ENCODE measurements at regions not wholly inside any gene's neighbourhood (a gene's known extent, or its start where the extent isn't known, plus 50 kb on each side); places are given as distances from the start of the nearest gene placed in this dataset.

- Histone ChIP-seq H3K4me1 (ENCODE audit: control insufficient read depth, low read length) (no peaks in the 10 kb centered on the region), H3K4me3 (ENCODE audit: low read length) (no peak overlapping the region), H3K36me3 (ENCODE audit: control insufficient read depth, low read length) (no peaks in the 10 kb centered on the region), H3K27ac (ENCODE audit: low read depth, low read length) (no peak overlapping the region), H3K9me3 (ENCODE audit: control insufficient read depth, insufficient read depth, low read length) (no peaks in the 10 kb centered on the region), H3K9me2 (replicated peaks; ENCODE audit: control insufficient read depth, low read length) (no peaks in the 10 kb centered on the region), H3K79me2 (ENCODE audit: control insufficient read depth, low read length) (no peaks in the 10 kb centered on the region), H4K20me1 (ENCODE audit: control insufficient read depth, insufficient read depth, low read depth, low read length) (no peaks in the 10 kb centered on the region), H3K4me2 (ENCODE audit: low read length) (no peak overlapping the region), H3K27me3 (ENCODE audit: control insufficient read depth, low read length) (no peaks in the 10 kb centered on the region), H3F3A (ENCODE audit: control insufficient read depth, insufficient read depth) (no peaks in the 10 kb centered on the region)
- TF ChIP-seq EZH2phosphoT487 (IDR thresholded peaks at IDR 0.05; ENCODE audit: borderline replicate concordance, low read length) (no peak), CTCF (IDR thresholded peaks at IDR 0.05; ENCODE audit: low read depth, low read length, poor library complexity, severe bottlenecking) (no peak)
These were observed 137.7 kb downstream of the BTC start for GRCh38 chr4:74656596-74656995.

DNA sequence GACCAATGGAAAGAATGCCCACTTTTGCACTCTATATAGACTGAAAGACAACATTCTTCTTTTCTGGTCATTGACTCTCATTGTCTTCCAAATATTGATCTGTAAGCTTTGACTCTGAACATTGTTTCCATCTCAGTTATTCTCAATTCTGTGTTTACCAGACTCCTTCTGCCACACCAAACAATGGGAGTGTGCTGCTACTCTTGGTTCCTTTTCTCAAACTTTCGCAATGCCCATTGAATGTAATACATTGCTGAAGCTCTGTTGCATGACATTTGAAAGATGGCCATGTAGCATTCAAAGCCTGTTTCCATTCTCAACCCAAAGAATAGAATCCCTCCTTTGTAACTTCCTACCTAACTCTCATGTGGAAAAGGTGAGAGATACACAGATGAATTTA, 136.2 kb downstream of the BTC start:
- no peaks in the 10 kb centered on the region for H3F3A ChIP-seq (ENCODE audit: control insufficient read depth, insufficient read depth)
- no peaks in the 10 kb centered on the region for H3K36me3 ChIP-seq (ENCODE audit: control insufficient read depth, low read length)
- H4K20me1 ChIP-seq (ENCODE audit: control insufficient read depth, insufficient read depth, low read depth, low read length), result no peaks in the 10 kb centered on the region
- no peaks in the 10 kb centered on the region for H3K4me1 ChIP-seq (ENCODE audit: control insufficient read depth, low read length)
- H3K4me3 ChIP-seq (ENCODE audit: low read length), result no peak overlapping the region
- H3K9me2 ChIP-seq (replicated peaks; ENCODE audit: control insufficient read depth, low read length), result no peaks in the 10 kb centered on the region
- no peaks in the 10 kb centered on the region for H3K79me2 ChIP-seq (ENCODE audit: control insufficient read depth, low read length)
- no peak overlapping the region for H3K27ac ChIP-seq (ENCODE audit: low read depth, low read length)
- TF ChIP-seq EZH2phosphoT487 (IDR thresholded peaks at IDR 0.05; ENCODE audit: borderline replicate concordance, low read length), result no peak
- no peak for TF ChIP-seq CTCF (IDR thresholded peaks at IDR 0.05; ENCODE audit: low read depth, low read length, poor library complexity, severe bottlenecking)
- no peaks in the 10 kb centered on the region for H3K27me3 ChIP-seq (ENCODE audit: control insufficient read depth, low read length)
- no peak overlapping the region for H3K4me2 ChIP-seq (ENCODE audit: low read length)
- H3K9me3 ChIP-seq (ENCODE audit: control insufficient read depth, insufficient read depth, low read length), result no peaks in the 10 kb centered on the region

GRCh38 chr4:74659576-74660411, 134.5 kb downstream of the BTC start:
- no peaks in the 10 kb centered on the region for H3K4me1 ChIP-seq (ENCODE audit: control insufficient read depth, low read length)
- no peaks in the 10 kb centered on the region for H3K36me3 ChIP-seq (ENCODE audit: control insufficient read depth, low read length)
- no peaks in the 10 kb centered on the region for H3K9me2 ChIP-seq (replicated peaks; ENCODE audit: control insufficient read depth, low read length)
- no peaks in the 10 kb centered on the region for H3K79me2 ChIP-seq (ENCODE audit: control insufficient read depth, low read length)
- H3K4me3 ChIP-seq (ENCODE audit: low read length), result no peak overlapping the region
- no peaks in the 10 kb centered on the region for H3F3A ChIP-seq (ENCODE audit: control insufficient read depth, insufficient read depth)
- H3K9me3 ChIP-seq (ENCODE audit: control insufficient read depth, insufficient read depth, low read length), result no peaks in the 10 kb centered on the region
- H3K27ac ChIP-seq (ENCODE audit: low read depth, low read length), result no peak overlapping the region
- no peaks in the 10 kb centered on the region for H3K27me3 ChIP-seq (ENCODE audit: control insufficient read depth, low read length)
- TF ChIP-seq CTCF (IDR thresholded peaks at IDR 0.05; ENCODE audit: low read depth, low read length, poor library complexity, severe bottlenecking), result no peak
- no peak for TF ChIP-seq EZH2phosphoT487 (IDR thresholded peaks at IDR 0.05; ENCODE audit: borderline replicate concordance, low read length)
- no peak overlapping the region for H3K4me2 ChIP-seq (ENCODE audit: low read length)
- H4K20me1 ChIP-seq (ENCODE audit: control insufficient read depth, insufficient read depth, low read depth, low read length), result no peaks in the 10 kb centered on the region
